ENCODE measurements at regions not wholly inside any gene's neighbourhood (a gene's known extent, or its start where the extent isn't known, plus 50 kb on each side); places are given as distances from the start of the nearest gene placed in this dataset.
"Not testable (repeated sequence)": the region's sequence is repeated elsewhere in the genome, so short reads cannot be mapped to it uniquely, and the experiment has no call there.

DNA sequence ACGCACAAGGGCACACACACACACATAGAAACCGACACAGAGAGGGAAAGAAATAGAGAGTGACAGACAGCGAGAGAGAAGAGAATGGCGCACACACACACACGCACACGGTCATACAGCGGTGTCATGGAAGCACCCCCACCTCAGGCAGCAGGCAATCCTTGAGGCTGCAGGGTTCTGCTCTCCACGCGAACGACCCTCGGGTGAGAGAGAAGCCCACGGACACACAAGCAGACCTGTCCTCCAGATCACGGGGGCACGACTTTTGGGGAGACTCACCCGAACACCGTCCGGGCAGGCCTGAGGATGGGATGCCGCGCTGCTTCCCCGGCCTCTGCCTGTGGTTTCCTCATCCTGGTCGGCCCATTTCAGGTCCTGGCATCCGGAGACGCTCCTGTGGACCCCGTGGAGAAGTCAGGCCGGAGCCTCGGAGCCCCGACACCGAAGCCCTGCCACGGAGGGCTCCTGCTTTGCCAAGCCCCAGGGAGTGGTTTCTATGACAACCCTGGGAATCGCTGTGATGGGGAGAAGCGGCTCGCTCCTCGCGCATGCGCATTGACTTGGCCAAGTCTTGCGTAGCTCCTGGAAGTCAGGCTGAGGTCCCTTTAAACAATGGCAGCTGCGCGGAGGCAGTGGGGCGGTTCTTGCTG is 118.2 kb upstream of the KCNJ18 start:
- DNase-seq, result peak; percentile 81 to 88 (median 84)
- H3K27ac ChIP-seq (ENCODE audit: low read depth in 1 of 2, low read length in 1 of 2), result no peak overlapping the region
- ATAC-seq (ENCODE audit: insufficient read depth, low FRiP score), result no peak
- no peaks in the 10 kb centered on the region for H3K4me1 ChIP-seq (ENCODE audit: control insufficient read depth in 5 of 5, insufficient read depth in 5 of 5, low read length in 5 of 5)
- H3K27me3 ChIP-seq (ENCODE audit: control insufficient read depth in 3 of 3, insufficient read depth in 3 of 3, low read length in 2 of 3), result peaks cover 0 to 2% (median 0%) of the 10 kb centered on the region in 3 donors
- H3K4me3 ChIP-seq, result peak overlapping the region; percentile 14
- 33 to 39% methylated on average over 36 to 38 of the region's 39 CpGs for WGBS, 2 donors
- no peaks in the 10 kb centered on the region for H3K36me3 ChIP-seq (ENCODE audit: control insufficient read depth in 4 of 4, insufficient read depth in 4 of 4, low read length in 4 of 4)
- peak overlapping the region in 1 of 2 donors; percentile 68 for H3K9ac ChIP-seq (ENCODE audit: insufficient read depth in 1 of 2, low read length in 2 of 2)
- TF ChIP-seq CTCF (IDR thresholded peaks at IDR 0.05; ENCODE audit: control extremely low read depth, extremely low read depth), result no peak
- peaks cover 0 to 12% (median 2%) of the 10 kb centered on the region in 4 donors for H3K9me3 ChIP-seq (ENCODE audit: control insufficient read depth in 4 of 4, insufficient read depth in 3 of 4, low read length in 3 of 4)

DNA sequence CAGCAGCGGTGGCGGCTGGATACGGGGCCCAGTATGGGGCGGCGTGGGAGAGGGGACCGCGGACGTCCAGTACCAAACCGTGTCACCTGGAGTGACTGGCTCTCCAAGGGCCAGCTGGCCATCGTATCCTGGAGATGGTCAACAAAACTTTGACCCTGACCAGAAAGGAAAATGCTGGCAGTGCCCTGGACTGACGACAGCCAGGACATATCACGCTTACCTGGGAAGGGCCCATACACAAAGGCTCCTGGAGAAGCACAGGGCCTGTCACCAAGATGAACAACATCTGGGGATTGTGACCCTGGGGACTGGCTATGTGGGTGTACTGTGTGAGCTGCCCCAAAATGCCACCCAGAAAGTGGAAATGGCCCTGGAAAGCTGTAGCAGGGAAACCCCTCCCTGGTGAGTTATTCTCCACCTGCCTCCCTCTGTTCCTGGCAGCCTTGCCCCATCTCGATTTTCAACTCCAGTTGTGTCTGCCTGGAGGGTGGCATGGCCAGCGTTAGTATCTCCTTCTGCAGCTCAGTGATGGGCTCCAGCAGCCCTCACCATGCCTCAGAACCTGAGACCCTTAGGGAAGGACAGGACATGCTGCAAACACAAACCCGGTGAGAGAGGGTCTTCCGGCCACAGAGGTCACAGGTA is 117.6 kb upstream of the KCNJ18 start:
- not testable (repeated sequence) for ATAC-seq (ENCODE audit: insufficient read depth, low FRiP score); H3K9ac ChIP-seq (ENCODE audit: insufficient read depth in 1 of 2, low read length in 2 of 2); H3K27me3 ChIP-seq (ENCODE audit: control insufficient read depth in 3 of 3, insufficient read depth in 3 of 3, low read length in 2 of 3); H3K36me3 ChIP-seq (ENCODE audit: control insufficient read depth in 4 of 4, insufficient read depth in 4 of 4, low read length in 4 of 4); H3K4me1 ChIP-seq (ENCODE audit: control insufficient read depth in 5 of 5, insufficient read depth in 5 of 5, low read length in 5 of 5); H3K27ac ChIP-seq (ENCODE audit: low read depth in 1 of 2, low read length in 1 of 2); H3K4me3 ChIP-seq
- peaks cover 0 to 12% (median 2%) of the 10 kb centered on the region in 4 donors for H3K9me3 ChIP-seq (ENCODE audit: control insufficient read depth in 4 of 4, insufficient read depth in 3 of 4, low read length in 3 of 4)
- peak in 1 of 3 donors; percentile 1 for DNase-seq
- WGBS, 2 donors, result 68 to 74% methylated on average over 6 to 8 of the region's 16 CpGs

- H3K4me1 ChIP-seq (ENCODE audit: control insufficient read depth in 5 of 5, insufficient read depth in 5 of 5, low read length in 5 of 5); H3K9ac ChIP-seq (ENCODE audit: insufficient read depth in 1 of 2, low read length in 2 of 2); DNase-seq; H3K4me3 ChIP-seq; H3K9me3 ChIP-seq (ENCODE audit: control insufficient read depth in 4 of 4, insufficient read depth in 3 of 4, low read length in 3 of 4); H3K27ac ChIP-seq (ENCODE audit: low read depth in 1 of 2, low read length in 1 of 2); ATAC-seq (ENCODE audit: insufficient read depth, low FRiP score); H3K27me3 ChIP-seq (ENCODE audit: control insufficient read depth in 3 of 3, insufficient read depth in 3 of 3, low read length in 2 of 3); H3K36me3 ChIP-seq (ENCODE audit: control insufficient read depth in 4 of 4, insufficient read depth in 4 of 4, low read length in 4 of 4): not testable (repeated sequence)
Measured at GRCh38 chr17:21578783-21579182, 113.5 kb upstream of the KCNJ18 start.

DNA sequence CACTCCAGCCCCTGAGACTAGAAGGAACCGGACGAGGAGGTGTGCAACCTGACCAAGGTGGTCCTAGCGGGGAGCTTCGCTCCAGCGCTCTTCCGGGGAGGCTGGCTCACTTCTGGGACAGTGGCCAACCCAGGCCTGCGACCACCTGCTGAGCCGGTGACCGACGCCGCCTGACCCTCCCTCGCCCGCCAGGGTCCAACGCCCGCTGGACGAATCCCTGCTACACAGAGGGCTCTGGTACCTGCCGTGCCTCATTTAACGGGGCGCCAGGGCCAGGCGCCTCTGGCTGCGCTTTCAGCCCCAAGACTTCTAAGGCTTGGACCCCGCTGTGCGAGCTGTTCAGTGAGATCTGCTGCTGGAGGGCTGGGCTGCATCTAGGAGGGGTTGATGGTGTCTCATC is 99.5 kb upstream of the KCNJ18 start:
- Histone ChIP-seq H3K27me3 (ENCODE audit: control insufficient read depth in 3 of 3, insufficient read depth in 3 of 3, low read length in 2 of 3) (no peaks in the 10 kb centered on the region), H3K4me3 (no peak overlapping the region), H3K9ac (ENCODE audit: insufficient read depth in 1 of 2, low read length in 2 of 2) (no peak overlapping the region), H3K36me3 (ENCODE audit: control insufficient read depth in 4 of 4, insufficient read depth in 4 of 4, low read length in 4 of 4) (no peaks in the 10 kb centered on the region), H3K27ac (ENCODE audit: low read depth in 1 of 2, low read length in 1 of 2) (no peak overlapping the region), H3K9me3 (ENCODE audit: control insufficient read depth in 4 of 4, insufficient read depth in 3 of 4, low read length in 3 of 4) (no peaks in the 10 kb centered on the region), H3K4me1 (ENCODE audit: control insufficient read depth in 5 of 5, insufficient read depth in 5 of 5, low read length in 5 of 5) (no peaks in the 10 kb centered on the region)
- ATAC-seq (ENCODE audit: insufficient read depth, low FRiP score) (no peak), DNase-seq (no peak)
- TF ChIP-seq CTCF (IDR thresholded peaks at IDR 0.05; ENCODE audit: control extremely low read depth, extremely low read depth), result no peak
- WGBS, 2 donors, result 96 to 97% methylated on average over 23 of the region's 23 CpGs

GRCh38 chr17:21593452-21594105 is 98.7 kb upstream of the KCNJ18 start:
- H3K4me1 ChIP-seq (ENCODE audit: control insufficient read depth in 5 of 5, insufficient read depth in 5 of 5, low read length in 5 of 5); H3K27me3 ChIP-seq (ENCODE audit: control insufficient read depth in 3 of 3, insufficient read depth in 3 of 3, low read length in 2 of 3); ATAC-seq (ENCODE audit: insufficient read depth, low FRiP score); H3K9ac ChIP-seq (ENCODE audit: insufficient read depth in 1 of 2, low read length in 2 of 2); H3K27ac ChIP-seq (ENCODE audit: low read depth in 1 of 2, low read length in 1 of 2); H3K36me3 ChIP-seq (ENCODE audit: control insufficient read depth in 4 of 4, insufficient read depth in 4 of 4, low read length in 4 of 4); H3K9me3 ChIP-seq (ENCODE audit: control insufficient read depth in 4 of 4, insufficient read depth in 3 of 4, low read length in 3 of 4); H3K4me3 ChIP-seq; DNase-seq: not testable (repeated sequence)
- WGBS, 2 donors, result 89 to 93% methylated on average over 18 to 20 of the region's 20 CpGs
